ENCODE measurements at regions not wholly inside any gene's neighbourhood (a gene's known extent, or its start where the extent isn't known, plus 50 kb on each side); places are given as distances from the start of the nearest gene placed in this dataset.

DNA sequence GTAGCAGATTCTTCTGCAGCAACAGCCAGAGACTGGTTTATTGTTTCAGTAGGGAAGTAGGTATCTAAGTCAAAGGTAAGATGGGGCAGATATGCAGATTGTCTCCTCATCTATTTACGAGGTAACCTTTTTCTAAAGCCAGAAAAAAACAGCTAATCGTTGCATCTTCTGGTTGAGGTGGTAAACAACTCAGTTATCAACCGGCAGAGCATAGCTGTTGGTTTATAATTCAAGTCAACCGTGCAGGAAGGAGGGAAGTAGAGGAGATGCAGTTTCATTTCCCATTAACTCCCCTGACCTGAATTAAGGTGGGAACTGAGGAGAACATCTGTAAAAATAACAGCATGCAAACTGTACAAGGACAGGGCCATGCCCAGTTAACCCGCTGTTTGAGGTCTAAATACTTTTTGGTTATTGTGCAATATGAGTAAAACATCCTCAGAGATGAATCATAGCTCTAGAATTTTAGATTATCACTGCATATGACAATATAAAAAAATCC is 156.5 kb upstream of the ITGB1 start:
- H3K36me3 ChIP-seq (ENCODE audit: control insufficient read depth, insufficient read depth, low read length), result no peaks in the 10 kb centered on the region
- peaks cover 10% of the 10 kb centered on the region for H3K4me1 ChIP-seq (ENCODE audit: control insufficient read depth, insufficient read depth, low read length, poor library complexity, severe bottlenecking)
- H3K9me3 ChIP-seq (ENCODE audit: control insufficient read depth, low read length), result no peaks in the 10 kb centered on the region
- WGBS, 2 experiments (ENCODE audit: insufficient coverage in 2 of 2), result 89 to 90% methylated on average over 3 to 4 of the region's 5 CpGs
- no peak overlapping the region for H3K4me3 ChIP-seq (ENCODE audit: extremely low read depth, insufficient read depth, low read length, poor library complexity, severe bottlenecking)
- no peak overlapping the region for H3K27ac ChIP-seq (ENCODE audit: low read depth, low read length, severe bottlenecking)

GRCh38 chr10:33113466-33113865 is 155.4 kb upstream of the ITGB1 start:
- H3K4me1 ChIP-seq (ENCODE audit: control insufficient read depth, insufficient read depth, low read length, poor library complexity, severe bottlenecking), result peaks cover 10% of the 10 kb centered on the region
- H3K27ac ChIP-seq (ENCODE audit: low read depth, low read length, severe bottlenecking), result no peak overlapping the region
- no peaks in the 10 kb centered on the region for H3K36me3 ChIP-seq (ENCODE audit: control insufficient read depth, insufficient read depth, low read length)
- 83% methylated on average over 2 of the region's 5 CpGs; no CpG with 5 or more reads in 1 of the 2 experiments for WGBS, 2 experiments (ENCODE audit: insufficient coverage in 2 of 2)
- no peaks in the 10 kb centered on the region for H3K9me3 ChIP-seq (ENCODE audit: control insufficient read depth, low read length)
- H3K4me3 ChIP-seq (ENCODE audit: extremely low read depth, insufficient read depth, low read length, poor library complexity, severe bottlenecking), result no peak overlapping the region

GRCh38 chr10:33112831-33113455 is 154.9 kb upstream of the ITGB1 start:
- Histone ChIP-seq H3K4me3 (ENCODE audit: extremely low read depth, insufficient read depth, low read length, poor library complexity, severe bottlenecking) (no peak overlapping the region), H3K9me3 (ENCODE audit: control insufficient read depth, low read length) (no peaks in the 10 kb centered on the region), H3K4me1 (ENCODE audit: control insufficient read depth, insufficient read depth, low read length, poor library complexity, severe bottlenecking) (peaks cover 10% of the 10 kb centered on the region), H3K27ac (ENCODE audit: low read depth, low read length, severe bottlenecking) (no peak overlapping the region), H3K36me3 (ENCODE audit: control insufficient read depth, insufficient read depth, low read length) (no peaks in the 10 kb centered on the region)
- 80% methylated on average over 1 of the region's 2 CpGs; no CpG with 5 or more reads in 1 of the 2 experiments for WGBS, 2 experiments (ENCODE audit: insufficient coverage in 2 of 2)

GRCh38 chr10:33111488-33112051 is 153.5 kb upstream of the ITGB1 start:
- 87 to 100% methylated on average over 2 to 3 of the region's 7 CpGs for WGBS, 2 experiments (ENCODE audit: insufficient coverage in 2 of 2)
- no peak overlapping the region for H3K27ac ChIP-seq (ENCODE audit: low read depth, low read length, severe bottlenecking)
- H3K36me3 ChIP-seq (ENCODE audit: control insufficient read depth, insufficient read depth, low read length), result no peaks in the 10 kb centered on the region
- no peak overlapping the region for H3K4me3 ChIP-seq (ENCODE audit: extremely low read depth, insufficient read depth, low read length, poor library complexity, severe bottlenecking)
- no peaks in the 10 kb centered on the region for H3K9me3 ChIP-seq (ENCODE audit: control insufficient read depth, low read length)
- H3K4me1 ChIP-seq (ENCODE audit: control insufficient read depth, insufficient read depth, low read length, poor library complexity, severe bottlenecking), result peaks cover 10% of the 10 kb centered on the region

- no peaks in the 10 kb centered on the region for H3K36me3 ChIP-seq (ENCODE audit: control insufficient read depth, insufficient read depth, low read length)
- H3K27ac ChIP-seq (ENCODE audit: low read depth, low read length, severe bottlenecking), result no peak overlapping the region
- H3K4me3 ChIP-seq (ENCODE audit: extremely low read depth, insufficient read depth, low read length, poor library complexity, severe bottlenecking), result no peak overlapping the region
- 90 to 98% methylated on average over 4 to 6 of the region's 7 CpGs for WGBS, 2 experiments (ENCODE audit: insufficient coverage in 2 of 2)
- no peaks in the 10 kb centered on the region for H3K9me3 ChIP-seq (ENCODE audit: control insufficient read depth, low read length)
- H3K4me1 ChIP-seq (ENCODE audit: control insufficient read depth, insufficient read depth, low read length, poor library complexity, severe bottlenecking), result peaks cover 5% of the 10 kb centered on the region
Observed at GRCh38 chr10:33109788-33110469, 151.9 kb upstream of the ITGB1 start.

- no peak overlapping the region for H3K27ac ChIP-seq (ENCODE audit: low read depth, low read length, severe bottlenecking)
- H3K4me1 ChIP-seq (ENCODE audit: control insufficient read depth, insufficient read depth, low read length, poor library complexity, severe bottlenecking), result peaks cover 5% of the 10 kb centered on the region
- no peaks in the 10 kb centered on the region for H3K9me3 ChIP-seq (ENCODE audit: control insufficient read depth, low read length)
- H3K36me3 ChIP-seq (ENCODE audit: control insufficient read depth, insufficient read depth, low read length), result no peaks in the 10 kb centered on the region
- H3K4me3 ChIP-seq (ENCODE audit: extremely low read depth, insufficient read depth, low read length, poor library complexity, severe bottlenecking), result no peak overlapping the region
- 80 to 100% methylated on average over 1 of the region's 4 CpGs for WGBS, 2 experiments (ENCODE audit: insufficient coverage in 2 of 2)
Observed at GRCh38 chr10:33109384-33109783, 151.4 kb upstream of the ITGB1 start.

DNA sequence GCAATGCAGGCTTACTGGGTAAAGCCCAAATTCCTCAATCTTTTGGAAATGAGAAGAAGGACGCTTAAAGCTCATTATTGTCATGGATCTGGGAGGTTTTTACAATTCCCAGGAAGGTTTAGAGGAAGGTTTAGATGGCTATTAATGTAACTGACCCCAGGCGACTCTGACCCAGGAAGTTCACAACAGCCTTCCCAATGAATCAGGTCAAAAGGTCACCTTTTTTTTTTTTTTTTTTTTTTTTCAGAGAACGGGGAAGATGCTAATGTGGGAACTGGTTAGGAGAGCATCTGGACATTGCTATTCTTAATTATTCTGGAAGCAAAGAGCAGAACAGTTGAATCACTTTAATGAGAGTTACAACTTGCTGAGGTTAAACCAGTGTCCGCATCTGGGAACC is 149.9 kb upstream of the ITGB1 start:
- peaks cover 2% of the 10 kb centered on the region for H3K4me1 ChIP-seq (ENCODE audit: control insufficient read depth, insufficient read depth, low read length, poor library complexity, severe bottlenecking)
- H3K27ac ChIP-seq (ENCODE audit: low read depth, low read length, severe bottlenecking), result no peak overlapping the region
- no peaks in the 10 kb centered on the region for H3K36me3 ChIP-seq (ENCODE audit: control insufficient read depth, insufficient read depth, low read length)
- no peak overlapping the region for H3K4me3 ChIP-seq (ENCODE audit: extremely low read depth, insufficient read depth, low read length, poor library complexity, severe bottlenecking)
- WGBS, 2 experiments (ENCODE audit: insufficient coverage in 2 of 2), result 67 to 83% methylated on average over 1 to 2 of the region's 4 CpGs
- H3K9me3 ChIP-seq (ENCODE audit: control insufficient read depth, low read length), result peaks cover 12% of the 10 kb centered on the region

DNA sequence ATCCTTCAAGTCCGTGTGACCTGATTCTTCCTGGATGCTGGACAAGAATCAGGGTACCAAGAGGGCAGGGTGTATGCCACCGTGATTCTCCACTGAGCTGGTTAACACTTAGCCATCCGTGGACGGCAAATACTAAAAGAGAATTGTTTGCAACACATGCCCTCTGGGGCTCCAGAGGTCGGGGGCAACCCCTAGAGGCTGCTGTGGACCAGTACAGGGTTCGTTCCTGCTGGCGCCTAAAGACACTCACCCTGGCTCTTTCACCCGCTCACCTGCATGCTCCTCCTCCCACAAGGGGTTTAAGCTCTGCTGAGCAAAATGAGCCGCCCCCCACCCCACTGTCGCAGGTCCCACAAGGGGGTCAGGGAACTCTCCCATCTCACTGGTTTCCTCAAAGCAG is 148.7 kb upstream of the ITGB1 start:
- H3K27ac ChIP-seq (ENCODE audit: low read depth, low read length, severe bottlenecking), result no peak overlapping the region
- no peak overlapping the region for H3K4me3 ChIP-seq (ENCODE audit: extremely low read depth, insufficient read depth, low read length, poor library complexity, severe bottlenecking)
- peaks cover 12% of the 10 kb centered on the region for H3K9me3 ChIP-seq (ENCODE audit: control insufficient read depth, low read length)
- no peaks in the 10 kb centered on the region for H3K36me3 ChIP-seq (ENCODE audit: control insufficient read depth, insufficient read depth, low read length)
- 77 to 81% methylated on average over 9 to 10 of the region's 10 CpGs for WGBS, 2 experiments (ENCODE audit: insufficient coverage in 2 of 2)
- H3K4me1 ChIP-seq (ENCODE audit: control insufficient read depth, insufficient read depth, low read length, poor library complexity, severe bottlenecking), result no peaks in the 10 kb centered on the region

DNA sequence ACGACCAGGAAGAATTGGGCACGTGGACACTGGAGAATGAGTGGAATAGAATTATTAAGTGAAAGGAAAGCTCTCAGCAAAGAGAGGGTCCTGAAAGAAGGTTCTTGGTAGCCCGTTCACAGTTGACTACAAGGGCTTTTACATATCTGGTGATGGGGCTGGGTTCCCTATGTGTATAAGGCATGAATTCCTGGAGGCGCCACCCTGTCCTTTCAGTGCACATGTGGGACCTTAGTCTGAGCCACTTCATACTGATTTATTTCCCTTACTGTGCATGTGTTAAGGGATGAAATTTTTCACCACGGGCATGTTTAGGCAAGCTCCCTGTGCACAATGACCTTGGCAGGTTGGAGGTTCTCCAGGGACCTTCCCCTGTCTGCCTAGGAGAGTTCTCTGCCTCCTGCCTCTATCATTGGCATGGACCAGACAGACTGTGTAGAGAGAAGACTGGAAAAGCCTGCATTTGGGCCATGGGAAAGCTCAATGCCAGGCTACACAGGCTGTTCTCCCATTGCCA is 145.9 kb upstream of the ITGB1 start:
- Histone ChIP-seq H3K27ac (ENCODE audit: low read depth, low read length, severe bottlenecking) (no peak overlapping the region), H3K9me3 (ENCODE audit: control insufficient read depth, low read length) (peaks cover 12% of the 10 kb centered on the region), H3K4me1 (ENCODE audit: control insufficient read depth, insufficient read depth, low read length, poor library complexity, severe bottlenecking) (no peaks in the 10 kb centered on the region), H3K36me3 (ENCODE audit: control insufficient read depth, insufficient read depth, low read length) (no peaks in the 10 kb centered on the region), H3K4me3 (ENCODE audit: extremely low read depth, insufficient read depth, low read length, poor library complexity, severe bottlenecking) (no peak overlapping the region)
- WGBS, 2 experiments (ENCODE audit: insufficient coverage in 2 of 2), result 90 to 95% methylated on average over 4 to 5 of the region's 5 CpGs

DNA sequence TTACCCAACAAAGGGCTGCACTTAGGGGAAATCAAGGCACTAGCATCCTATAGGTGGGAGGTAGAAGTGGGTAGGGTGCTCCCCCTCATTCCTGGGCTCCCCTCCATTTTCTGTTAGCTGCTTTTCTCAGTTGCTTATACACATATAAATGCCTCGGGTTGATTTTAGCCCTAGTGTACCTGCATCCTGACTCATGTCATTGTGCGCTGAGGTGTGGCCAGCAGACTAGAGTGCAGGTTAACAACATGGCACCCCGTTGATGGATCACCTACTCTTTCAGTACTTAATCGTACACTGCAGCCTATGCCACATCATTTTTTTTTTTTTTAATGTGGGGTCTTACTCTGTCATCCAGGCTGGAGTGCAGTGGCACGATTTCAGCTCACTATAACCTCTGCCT is 144.0 kb upstream of the ITGB1 start:
- H3K9me3 ChIP-seq (ENCODE audit: control insufficient read depth, low read length), result peaks cover 18% of the 10 kb centered on the region
- H3K27ac ChIP-seq (ENCODE audit: low read depth, low read length, severe bottlenecking), result no peak overlapping the region
- 87 to 91% methylated on average over 4 of the region's 5 CpGs for WGBS, 2 experiments (ENCODE audit: insufficient coverage in 2 of 2)
- H3K36me3 ChIP-seq (ENCODE audit: control insufficient read depth, insufficient read depth, low read length), result no peaks in the 10 kb centered on the region
- H3K4me1 ChIP-seq (ENCODE audit: control insufficient read depth, insufficient read depth, low read length, poor library complexity, severe bottlenecking), result no peaks in the 10 kb centered on the region
- no peak overlapping the region for H3K4me3 ChIP-seq (ENCODE audit: extremely low read depth, insufficient read depth, low read length, poor library complexity, severe bottlenecking)

Data from mesodermal cell (in vitro differentiated cells).